ENCODE measurements at regions not wholly inside any gene's neighbourhood (a gene's known extent, or its start where the extent isn't known, plus 50 kb on each side); places are given as distances from the start of the nearest gene placed in this dataset.

DNA sequence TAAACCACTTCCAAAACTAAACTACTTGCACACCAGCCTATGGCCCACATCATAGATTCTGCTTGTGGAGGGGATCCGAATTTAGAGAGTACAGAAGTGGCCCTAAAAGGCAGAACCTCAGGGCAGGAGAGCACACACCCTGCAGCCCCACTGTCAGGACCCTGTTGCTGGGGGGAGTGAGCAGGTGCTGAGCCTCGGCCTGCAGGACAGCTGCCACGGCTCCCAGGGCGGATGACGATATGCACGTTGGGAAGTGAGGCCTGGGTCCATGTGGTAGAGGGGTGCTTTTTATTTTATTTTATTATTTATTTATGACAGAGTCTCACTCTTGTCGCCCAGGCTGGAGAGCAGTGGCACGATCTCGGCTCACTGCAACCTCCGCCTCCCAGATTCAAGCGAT, 73.5 kb downstream of the TNFAIP2 start:
- no peaks in the 10 kb centered on the region for H3K27me3 ChIP-seq (ENCODE audit: control insufficient read depth, insufficient read depth, low read length)
- TF ChIP-seq, protein P1, sequence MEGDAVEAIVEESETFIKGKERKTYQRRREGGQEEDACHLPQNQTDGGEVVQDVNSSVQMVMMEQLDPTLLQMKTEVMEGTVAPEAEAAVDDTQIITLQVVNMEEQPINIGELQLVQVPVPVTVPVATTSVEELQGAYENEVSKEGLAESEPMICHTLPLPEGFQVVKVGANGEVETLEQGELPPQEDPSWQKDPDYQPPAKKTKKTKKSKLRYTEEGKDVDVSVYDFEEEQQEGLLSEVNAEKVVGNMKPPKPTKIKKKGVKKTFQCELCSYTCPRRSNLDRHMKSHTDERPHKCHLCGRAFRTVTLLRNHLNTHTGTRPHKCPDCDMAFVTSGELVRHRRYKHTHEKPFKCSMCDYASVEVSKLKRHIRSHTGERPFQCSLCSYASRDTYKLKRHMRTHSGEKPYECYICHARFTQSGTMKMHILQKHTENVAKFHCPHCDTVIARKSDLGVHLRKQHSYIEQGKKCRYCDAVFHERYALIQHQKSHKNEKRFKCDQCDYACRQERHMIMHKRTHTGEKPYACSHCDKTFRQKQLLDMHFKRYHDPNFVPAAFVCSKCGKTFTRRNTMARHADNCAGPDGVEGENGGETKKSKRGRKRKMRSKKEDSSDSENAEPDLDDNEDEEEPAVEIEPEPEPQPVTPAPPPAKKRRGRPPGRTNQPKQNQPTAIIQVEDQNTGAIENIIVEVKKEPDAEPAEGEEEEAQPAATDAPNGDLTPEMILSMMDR (IDR thresholded peaks at IDR 0.05; ENCODE audit: insufficient read depth, low read length, severe bottlenecking) = no peak
- no peaks in the 10 kb centered on the region for H3K36me3 ChIP-seq (ENCODE audit: control insufficient read depth, insufficient read depth, low read length)
- FAIRE-seq (no peak), DNase-seq (ENCODE audit: low read depth) (no peak)
- H3K4me3 ChIP-seq (ENCODE audit: low read depth, low read length) = no peak overlapping the region

DNA sequence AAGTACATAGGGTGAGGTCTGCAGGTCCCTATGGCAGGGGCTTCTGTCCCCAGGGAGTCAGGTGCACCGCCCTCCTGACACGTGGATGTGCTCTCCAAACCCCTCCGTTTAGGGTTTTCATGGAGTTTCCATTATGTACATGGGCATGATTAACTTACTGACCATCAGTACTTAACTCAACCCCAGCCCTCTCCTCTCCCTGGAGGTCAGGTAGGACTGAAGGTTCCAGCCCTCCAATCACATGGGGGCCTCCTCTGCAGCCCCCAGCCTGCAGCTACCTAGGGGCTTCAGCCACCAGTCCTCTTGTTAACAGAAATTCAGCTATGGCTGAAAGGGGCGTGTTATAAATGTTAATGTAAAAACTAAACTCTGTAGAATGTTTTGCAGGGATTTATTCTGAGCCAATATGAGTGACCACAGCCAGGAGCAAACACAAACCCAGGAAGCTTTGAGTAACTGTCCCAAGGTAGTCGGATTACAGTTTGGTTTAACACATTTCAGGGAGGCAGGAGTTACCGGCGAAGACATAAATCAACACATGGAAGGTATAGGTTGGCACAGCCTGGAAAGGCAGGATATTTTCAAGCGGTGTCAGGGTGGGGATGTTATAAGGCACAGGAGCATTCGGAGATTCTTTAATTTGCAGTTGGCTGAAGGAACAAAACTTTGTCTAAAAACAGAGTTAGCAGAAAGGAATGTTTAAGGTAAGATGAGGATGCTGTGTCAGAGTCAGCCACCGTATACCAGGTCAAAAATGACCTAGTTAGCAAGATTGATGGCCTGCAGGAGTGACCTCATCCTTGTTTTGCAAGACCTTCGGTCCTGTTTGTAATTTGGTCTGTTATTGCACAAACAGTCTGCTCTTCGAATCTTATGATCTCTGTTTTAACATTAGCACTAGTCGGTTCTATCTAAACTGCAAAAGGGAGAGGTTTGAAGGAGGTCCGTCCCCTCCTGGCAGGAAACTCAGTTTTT, 75.2 kb downstream of the TNFAIP2 start:
- TF ChIP-seq, protein P1 (IDR thresholded peaks at IDR 0.05; ENCODE audit: insufficient read depth, low read length, severe bottlenecking) = no peak
- Histone ChIP-seq H3K27me3 (ENCODE audit: control insufficient read depth, insufficient read depth, low read length) (no peaks in the 10 kb centered on the region), H3K4me3 (ENCODE audit: low read depth, low read length) (no peak overlapping the region), H3K36me3 (ENCODE audit: control insufficient read depth, insufficient read depth, low read length) (no peaks in the 10 kb centered on the region)
- FAIRE-seq (peak; percentile 62), DNase-seq (ENCODE audit: low read depth) (peak; percentile 41)

GRCh38 chr14:103199124-103199523, 75.9 kb downstream of the TNFAIP2 start:
- DNase-seq (ENCODE audit: low read depth) = no peak
- Histone ChIP-seq H3K36me3 (ENCODE audit: control insufficient read depth, insufficient read depth, low read length) (no peaks in the 10 kb centered on the region), H3K4me3 (ENCODE audit: low read depth, low read length) (no peak overlapping the region), H3K27me3 (ENCODE audit: control insufficient read depth, insufficient read depth, low read length) (no peaks in the 10 kb centered on the region)
- TF ChIP-seq, protein P1 (IDR thresholded peaks at IDR 0.05; ENCODE audit: insufficient read depth, low read length, severe bottlenecking) = no peak
- no peak for FAIRE-seq

- Histone ChIP-seq H3K27me3 (ENCODE audit: control insufficient read depth, insufficient read depth, low read length) (peaks cover under 1% of the 10 kb centered on the region), H3K36me3 (ENCODE audit: control insufficient read depth, insufficient read depth, low read length) (no peaks in the 10 kb centered on the region), H3K4me3 (ENCODE audit: low read depth, low read length) (no peak overlapping the region)
- FAIRE-seq = no peak
- TF ChIP-seq, protein P1 (IDR thresholded peaks at IDR 0.05; ENCODE audit: insufficient read depth, low read length, severe bottlenecking) = no peak
- no peak for DNase-seq (ENCODE audit: low read depth)
Measured at GRCh38 chr14:103201801-103202200, 78.5 kb downstream of the TNFAIP2 start.

DNA sequence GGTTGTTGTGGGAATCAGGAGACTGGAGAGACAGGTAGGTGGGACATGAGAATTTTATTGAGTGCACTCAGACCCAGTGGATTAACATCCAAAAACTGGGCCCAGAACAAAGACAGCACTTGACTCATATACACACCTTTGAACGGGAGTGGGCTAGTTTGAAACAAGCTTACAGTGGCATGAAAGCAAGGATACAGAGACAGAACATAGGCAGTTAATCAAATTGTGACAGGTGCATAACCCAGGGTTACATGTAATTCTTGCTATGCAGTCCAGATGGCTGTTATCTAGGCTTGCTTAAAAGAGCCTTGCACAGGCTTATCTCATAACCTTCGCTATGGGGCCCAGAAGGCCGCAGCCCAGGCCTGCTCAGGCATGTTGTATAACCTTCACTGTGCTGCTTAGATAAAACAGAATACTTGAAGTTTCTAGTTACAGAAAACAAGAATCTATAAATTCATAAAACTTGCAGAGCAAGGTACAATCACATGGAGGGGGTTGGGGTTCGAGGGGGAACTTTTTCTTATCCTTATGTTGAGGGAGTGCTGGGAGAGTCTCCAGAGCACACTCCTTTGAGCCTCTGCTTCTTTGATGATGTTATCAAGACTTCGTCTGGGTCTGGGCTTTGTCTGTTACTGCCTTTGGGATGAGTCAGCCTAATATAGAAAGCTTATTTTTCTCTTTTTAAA, 81.7 kb downstream of the TNFAIP2 start:
- TF ChIP-seq, protein P1 (IDR thresholded peaks at IDR 0.05; ENCODE audit: insufficient read depth, low read length, severe bottlenecking) = no peak
- no peak for FAIRE-seq
- peak; percentile 12 for DNase-seq (ENCODE audit: low read depth)
- Histone ChIP-seq H3K27me3 (ENCODE audit: control insufficient read depth, insufficient read depth, low read length) (peaks cover 16% of the 10 kb centered on the region), H3K4me3 (ENCODE audit: low read depth, low read length) (no peak overlapping the region), H3K36me3 (ENCODE audit: control insufficient read depth, insufficient read depth, low read length) (no peaks in the 10 kb centered on the region)
